Small intestine (tissue), 7 donors: ENCODE measurements at regions not wholly inside any gene's neighbourhood (a gene's known extent, or its start where the extent isn't known, plus 50 kb on each side); places are given as distances from the start of the nearest gene placed in this dataset.
A peak's percentile ranks its signal among the peaks of the same experiment; 100 is the strongest.

Experiments used
- DNase-seq, 2 donors: peaks; one replicate each; pipeline versions ENCODE4 v3.0.0 to v3.0.0-alpha.2; 2013
- FAIRE-seq: peaks from 2 replicates; lab custom pipeline; 2012; peaks lifted over from hg19 to GRCh38; lab: Jason Lieb, UNC
- H3K27ac ChIP-seq, 3 donors: one replicate each; pipeline ENCODE4 v1.5.1; 2013; ENCODE audit warnings: low read length in 2 of 3, mild to moderate bottlenecking in 2 of 3, control low read depth in 1 of 3, inconsistent platforms in 1 of 3, low read depth in 1 of 3, moderate library complexity in 1 of 3
- H3K27me3 ChIP-seq, 3 donors: one replicate each; pipeline ENCODE4 v1.6.1; 2013; ENCODE audit warnings: low read length in 3 of 3, inconsistent platforms in 1 of 3; ENCODE audit not compliant: control insufficient read depth in 3 of 3, insufficient read depth in 3 of 3
- H3K36me3 ChIP-seq, 3 donors: one replicate each; pipeline ENCODE4 v1.6.1; 2013; ENCODE audit warnings: low read length in 3 of 3, inconsistent platforms in 1 of 3, low read depth in 1 of 3, mild to moderate bottlenecking in 1 of 3, moderate library complexity in 1 of 3; ENCODE audit not compliant: control insufficient read depth in 3 of 3, insufficient read depth in 2 of 3
- H3K4me1 ChIP-seq, 3 donors: one replicate each; pipeline ENCODE4 v1.6.1; 2013; ENCODE audit warnings: low read length in 2 of 3, inconsistent platforms in 1 of 3, low read depth in 1 of 3, mild to moderate bottlenecking in 1 of 3, moderate library complexity in 1 of 3; ENCODE audit not compliant: control insufficient read depth in 3 of 3, insufficient read depth in 2 of 3
- H3K4me3 ChIP-seq, 3 donors: one replicate each; pipeline ENCODE4 v1.5.1; 2013; ENCODE audit warnings: low read length in 3 of 3, control low read depth in 1 of 3, inconsistent platforms in 1 of 3, low read depth in 1 of 3, mild to moderate bottlenecking in 1 of 3, moderate library complexity in 1 of 3
- H3K9me3 ChIP-seq, 2 donors: one replicate each; pipeline ENCODE4 v1.6.1; 2013; ENCODE audit warnings: low read depth in 1 of 2, low read length in 1 of 2; ENCODE audit not compliant: control insufficient read depth in 2 of 2, insufficient read depth in 1 of 2
- WGBS, 3 donors: extraction: QIAGEN DNeasy Blood & Tissue Kit; methylation state at CpG; one replicate each; pipeline ENCODE4 v1.1.7; 2013; 5-methylcytosine and 5-hydroxymethylcytosine counted together
- donor health status: healthy with polysubstance abuse.
- donor health status: control.
- donor health status: control.
- donor health status: Bipolar disorder and iron deficiency.
- donor health status: healthy.

DNA sequence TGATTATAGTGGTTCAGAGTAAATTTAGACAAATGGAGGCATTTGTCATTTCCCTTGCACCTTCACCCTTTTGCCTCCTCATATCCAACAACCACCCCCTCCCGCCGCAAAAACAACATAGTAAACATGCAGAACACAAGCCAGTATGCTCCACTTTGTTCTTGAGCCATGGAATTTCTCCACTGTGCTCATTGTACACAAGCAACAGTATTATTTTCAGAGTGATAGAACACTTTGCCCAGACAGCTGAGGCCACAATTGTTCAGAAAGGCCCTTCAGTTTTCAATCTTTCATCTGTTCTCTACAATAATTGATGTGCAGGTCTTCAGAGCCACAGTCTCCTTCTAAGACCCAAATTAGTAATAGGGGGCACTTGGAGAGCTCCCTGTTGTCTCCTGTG lies 272.8 kb upstream of the SLC30A5 start:
- Histone ChIP-seq H3K27ac (no peak overlapping the region), H3K27me3 (no peaks in the 10 kb centered on the region), H3K4me1 (no peaks in the 10 kb centered on the region), H3K9me3 (no peaks in the 10 kb centered on the region), H3K36me3 (no peaks in the 10 kb centered on the region), H3K4me3 (no peak overlapping the region)
- 92 to 97% (median 93%) methylated on average over 2 of the region's 2 CpGs for WGBS, 3 donors
- DNase-seq (no peak), FAIRE-seq (no peak)

- H3K27ac ChIP-seq: no peak overlapping the region
- H3K4me1 ChIP-seq: no peaks in the 10 kb centered on the region
- H3K36me3 ChIP-seq: no peaks in the 10 kb centered on the region
- no peaks in the 10 kb centered on the region for H3K27me3 ChIP-seq
- DNase-seq (no peak), FAIRE-seq (no peak)
- no peaks in the 10 kb centered on the region for H3K9me3 ChIP-seq
- no peak overlapping the region for H3K4me3 ChIP-seq
- WGBS, 3 donors: 43 to 62% (median 61%) methylated on average over 1 of the region's 1 CpG
These were observed 271.0 kb upstream of the SLC30A5 start for GRCh38 chr5:68822796-68823195.

DNA sequence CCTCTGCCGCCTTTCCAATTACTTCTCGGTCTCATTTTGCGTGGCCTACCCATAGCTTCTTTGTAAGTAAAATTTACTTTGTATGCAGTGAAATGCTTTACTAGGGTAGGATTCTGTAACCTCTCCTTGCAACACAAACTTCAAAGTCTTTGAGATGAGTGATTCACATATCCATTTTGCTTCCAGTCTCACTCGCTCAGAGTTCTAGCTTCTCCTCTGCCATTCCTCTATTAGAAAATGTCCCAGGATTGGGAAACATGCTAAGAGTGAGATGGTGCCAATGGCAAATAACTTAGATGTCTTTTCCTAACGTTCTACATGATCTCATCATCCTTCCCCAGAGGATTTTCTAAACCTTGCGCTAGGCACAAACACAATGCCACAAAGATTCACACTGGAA lies 270.5 kb upstream of the SLC30A5 start:
- Histone ChIP-seq H3K4me3 (no peak overlapping the region), H3K4me1 (no peaks in the 10 kb centered on the region), H3K27ac (no peak overlapping the region), H3K36me3 (no peaks in the 10 kb centered on the region), H3K9me3 (no peaks in the 10 kb centered on the region), H3K27me3 (no peaks in the 10 kb centered on the region)
- DNase-seq (no peak), FAIRE-seq (no peak)
- WGBS, 3 donors: 86 to 91% (median 88%) methylated on average over 6 of the region's 6 CpGs

- Histone ChIP-seq H3K4me3 (no peak overlapping the region), H3K9me3 (no peaks in the 10 kb centered on the region), H3K27me3 (no peaks in the 10 kb centered on the region), H3K36me3 (peaks cover 0 to 2% (median 0%) of the 10 kb centered on the region in 3 donors), H3K4me1 (no peaks in the 10 kb centered on the region), H3K27ac (no peak overlapping the region)
- DNase-seq (no peak), FAIRE-seq (no peak)
- WGBS, 3 donors: 91 to 95% (median 93%) methylated on average over 3 of the region's 3 CpGs
These were observed 263.4 kb upstream of the SLC30A5 start for GRCh38 chr5:68830377-68830898.

- Histone ChIP-seq H3K27me3 (no peaks in the 10 kb centered on the region), H3K27ac (no peak overlapping the region), H3K9me3 (no peaks in the 10 kb centered on the region), H3K4me3 (no peak overlapping the region), H3K36me3 (peaks cover 0 to 2% (median 0%) of the 10 kb centered on the region in 3 donors), H3K4me1 (no peaks in the 10 kb centered on the region)
- DNase-seq (no peak), FAIRE-seq (no peak)
- WGBS, 3 donors: 85 to 93% (median 92%) methylated on average over 4 of the region's 4 CpGs
These were observed 259.3 kb upstream of the SLC30A5 start for GRCh38 chr5:68834491-68834981.

DNA sequence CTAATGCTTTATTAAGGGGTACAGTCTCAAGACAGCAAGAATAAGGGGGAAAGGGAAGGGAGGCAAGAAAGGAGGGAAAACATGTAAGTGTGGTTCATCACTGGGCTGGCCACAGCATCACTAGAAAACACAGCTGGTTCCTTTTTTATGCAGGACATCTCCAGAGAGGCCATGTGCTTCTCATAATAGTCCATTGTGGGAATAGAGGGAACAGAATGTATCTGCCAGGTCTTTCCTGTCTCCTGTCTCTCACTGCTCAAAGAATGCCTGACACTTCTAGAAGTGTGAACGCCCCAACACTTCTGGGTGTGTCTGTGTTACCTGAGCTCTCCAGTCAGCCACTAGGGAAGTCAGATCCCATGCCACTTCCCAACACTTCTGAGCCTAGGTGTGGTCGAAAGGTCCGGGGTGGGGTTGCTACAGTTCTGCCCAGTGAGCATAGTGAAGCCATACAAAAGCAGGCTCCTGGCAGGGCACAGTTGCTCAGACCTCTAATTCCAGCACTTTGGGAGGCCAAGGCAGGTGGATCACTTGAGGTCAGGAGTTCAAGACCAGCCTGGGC lies 255.6 kb upstream of the SLC30A5 start:
- peaks cover 0 to 2% (median 0%) of the 10 kb centered on the region in 3 donors for H3K36me3 ChIP-seq
- no peak overlapping the region for H3K4me3 ChIP-seq
- 77 to 83% (median 79%) methylated on average over 3 of the region's 3 CpGs for WGBS, 3 donors
- H3K27ac ChIP-seq: no peak overlapping the region
- no peak for DNase-seq
- no peak for FAIRE-seq
- no peaks in the 10 kb centered on the region for H3K27me3 ChIP-seq
- H3K4me1 ChIP-seq: no peaks in the 10 kb centered on the region
- no peaks in the 10 kb centered on the region for H3K9me3 ChIP-seq

GRCh38 chr5:68839019-68839552 lies 254.7 kb upstream of the SLC30A5 start:
- 54 to 72% (median 61%) methylated on average over 5 of the region's 5 CpGs for WGBS, 3 donors
- H3K36me3 ChIP-seq: no peaks in the 10 kb centered on the region
- no peak overlapping the region for H3K4me3 ChIP-seq
- no peaks in the 10 kb centered on the region for H3K9me3 ChIP-seq
- H3K4me1 ChIP-seq: no peaks in the 10 kb centered on the region
- FAIRE-seq (no peak), DNase-seq (peak in 1 of 2 donors; percentile 6)
- no peak overlapping the region for H3K27ac ChIP-seq
- H3K27me3 ChIP-seq: no peaks in the 10 kb centered on the region

- WGBS, 3 donors: 79 to 92% (median 89%) methylated on average over 3 of the region's 3 CpGs
- no peak for FAIRE-seq
- H3K27ac ChIP-seq: no peak overlapping the region
These were observed 250.0 kb upstream of the SLC30A5 start for GRCh38 chr5:68843624-68844364.

More at GRCh38 chr5:68843624-68844364, 250.0 kb upstream of the SLC30A5 start:
- no peaks in the 10 kb centered on the region for H3K36me3 ChIP-seq
- H3K9me3 ChIP-seq: no peaks in the 10 kb centered on the region
- H3K4me3 ChIP-seq: no peak overlapping the region
- H3K4me1 ChIP-seq: no peaks in the 10 kb centered on the region
- peak in 1 of 2 donors; percentile 1 for DNase-seq
- H3K27me3 ChIP-seq: no peaks in the 10 kb centered on the region
